Forelimb muscle (tissue), 1 donor: ENCODE measurements at regions not wholly inside any gene's neighbourhood (a gene's known extent, or its start where the extent isn't known, plus 50 kb on each side); places are given as distances from the start of the nearest gene placed in this dataset.
"Not testable (repeated sequence)": the region's sequence is repeated elsewhere in the genome, so short reads cannot be mapped to it uniquely, and the experiment has no call there.

ENCODE experiments used
- DNase-seq: peaks from one replicate; pipeline ENCODE4 v3.0.0-alpha.2; 2013; ENCODE audit warnings: low read depth

GRCh38 chr5:18720002-18720401, 1085.7 kb downstream of the TAF11L14 start:
- DNase-seq, result no peak

- no peak for DNase-seq
Observed at GRCh38 chr5:18732556-18733479, 1098.6 kb downstream of the TAF11L14 start.

GRCh38 chr5:18736051-18736398, 1101.8 kb downstream of the TAF11L14 start:
- DNase-seq, result no peak

DNA sequence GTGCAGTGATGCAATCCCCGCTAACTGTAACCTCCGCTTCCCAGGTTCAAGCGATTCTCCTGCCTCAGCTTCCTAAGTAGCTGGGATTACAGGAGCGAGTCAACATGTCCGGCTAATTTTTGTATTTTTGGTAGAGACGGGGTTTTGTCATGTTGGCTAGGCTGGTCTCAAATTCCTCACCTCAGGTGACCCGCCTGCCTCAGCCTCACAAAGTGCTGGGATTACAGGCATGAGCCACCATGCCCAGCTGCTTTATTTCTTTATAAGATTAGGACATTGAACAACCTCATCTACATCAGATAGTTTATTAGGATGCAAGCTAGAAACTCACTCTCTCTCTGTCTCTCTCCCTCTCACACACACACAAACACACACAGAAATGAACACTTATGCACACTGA, 1102.5 kb downstream of the TAF11L14 start:
- DNase-seq, result not testable (repeated sequence)

- DNase-seq, result no peak
Observed at GRCh38 chr5:18740301-18740700, 1106.0 kb downstream of the TAF11L14 start.

GRCh38 chr5:18742830-18743229, 1108.6 kb downstream of the TAF11L14 start:
- DNase-seq, result no peak

GRCh38 chr5:18744441-18744840, 1110.2 kb downstream of the TAF11L14 start:
- DNase-seq, result no peak

DNA sequence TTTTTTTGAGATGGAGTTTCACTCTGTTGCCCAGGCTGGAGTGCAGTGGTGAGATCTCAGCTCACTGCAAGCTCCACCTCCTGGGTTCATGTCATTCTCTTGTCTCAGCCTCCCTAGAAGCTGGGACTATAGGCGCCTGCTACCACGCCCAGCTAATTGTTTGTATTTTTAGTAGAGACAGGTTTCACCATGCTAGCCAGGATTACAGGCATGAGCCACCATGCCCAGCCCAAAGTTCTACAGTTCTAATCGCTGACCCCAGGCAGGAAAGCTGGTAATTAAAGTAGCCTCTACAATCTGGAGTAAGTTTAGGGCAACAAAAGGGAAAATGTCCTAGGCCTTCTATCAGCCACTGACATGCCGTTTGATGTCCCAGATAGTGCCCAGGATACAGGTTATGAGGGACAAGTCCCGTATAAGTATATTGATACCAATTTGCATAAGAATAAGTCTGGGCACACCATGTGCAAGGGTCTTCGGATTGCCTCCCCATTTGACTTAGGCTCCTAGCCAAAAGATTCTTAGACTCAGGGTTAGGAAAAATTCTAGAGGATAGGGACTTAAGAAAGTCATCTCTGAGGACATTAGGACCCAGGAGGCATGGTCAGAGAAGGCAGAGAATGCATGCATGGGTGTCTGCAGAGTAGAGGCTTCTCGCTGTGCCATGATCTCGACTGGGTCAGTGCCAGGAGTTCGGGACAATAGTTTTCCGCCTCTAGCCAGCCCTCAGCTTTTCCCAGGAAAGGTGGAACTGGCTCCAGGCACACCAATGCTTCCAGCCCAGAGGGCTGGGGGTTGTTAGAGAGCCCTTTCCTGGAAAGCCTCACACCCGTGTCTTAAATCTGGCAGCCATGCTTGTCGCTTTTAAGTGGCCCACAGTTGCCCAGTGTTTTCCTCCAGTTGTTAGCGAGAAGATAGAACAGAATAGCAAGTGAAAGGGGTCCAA, 1111.1 kb downstream of the TAF11L14 start:
- no peak for DNase-seq

GRCh38 chr5:18745988-18746615, 1111.8 kb downstream of the TAF11L14 start:
- peak; percentile 6 for DNase-seq

- no peak for DNase-seq
Observed at GRCh38 chr5:18749763-18750162, 1115.5 kb downstream of the TAF11L14 start.

DNA sequence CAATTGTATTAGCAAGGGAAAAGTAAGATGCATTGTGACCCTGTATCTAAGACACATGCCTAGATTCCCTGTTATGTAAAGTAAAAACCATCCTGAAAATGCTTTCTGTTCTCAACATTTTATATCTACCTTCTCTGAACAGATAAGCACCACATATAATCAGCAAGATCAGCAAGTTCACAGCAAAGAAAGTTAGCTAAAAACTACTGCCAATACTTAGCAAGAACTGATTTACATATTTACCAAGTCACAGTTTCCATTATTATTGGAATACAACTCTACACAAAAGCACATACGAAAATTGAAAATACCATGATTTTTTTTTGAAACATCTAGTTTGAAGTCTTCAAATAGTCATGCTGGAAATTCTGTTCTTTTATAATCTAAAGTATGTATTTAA, 1118.1 kb downstream of the TAF11L14 start:
- DNase-seq, result no peak

DNA sequence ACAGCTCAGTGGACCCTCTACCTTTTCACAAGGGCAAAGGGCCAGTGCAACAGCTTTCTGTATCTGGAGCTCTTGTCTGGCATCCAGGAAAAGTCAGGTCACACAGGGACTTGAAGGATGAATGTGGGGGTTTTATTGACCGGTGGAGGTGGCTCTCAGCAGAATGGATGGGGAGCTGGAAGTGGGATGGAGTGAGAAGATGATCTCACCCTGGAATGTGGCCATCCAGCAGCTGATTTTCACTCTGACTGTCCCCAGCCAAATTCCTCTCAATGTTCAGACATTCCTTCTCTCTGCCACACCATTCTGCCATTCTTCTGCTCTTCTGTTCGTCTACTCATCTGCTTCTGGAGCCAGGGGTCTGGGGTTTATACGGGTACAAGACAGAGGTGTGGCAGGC, 1119.9 kb downstream of the TAF11L14 start:
- DNase-seq, result no peak

- DNase-seq, result no peak
Observed at GRCh38 chr5:18761801-18762200, 1127.5 kb downstream of the TAF11L14 start.

GRCh38 chr5:18764161-18764560, 1129.9 kb downstream of the TAF11L14 start:
- DNase-seq, result no peak

DNA sequence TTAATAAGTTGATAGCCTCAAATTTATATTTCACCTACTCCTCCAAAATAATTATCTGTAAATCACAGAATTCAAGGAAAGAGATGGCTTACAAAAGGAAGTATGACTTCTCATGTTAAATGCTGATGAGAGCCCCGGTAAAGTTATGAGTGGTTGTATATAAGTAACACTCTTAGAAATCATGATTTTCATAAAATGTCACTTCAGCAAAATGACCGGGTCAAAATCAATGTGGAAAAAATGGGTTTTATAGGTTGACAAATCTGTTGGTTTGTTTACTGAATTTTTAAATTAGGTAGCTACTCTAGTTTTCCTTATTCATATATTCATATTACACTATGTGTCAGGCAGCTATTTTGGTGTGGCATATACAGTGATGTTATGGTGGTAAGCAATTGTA, 1131.0 kb downstream of the TAF11L14 start:
- DNase-seq, result no peak

DNA sequence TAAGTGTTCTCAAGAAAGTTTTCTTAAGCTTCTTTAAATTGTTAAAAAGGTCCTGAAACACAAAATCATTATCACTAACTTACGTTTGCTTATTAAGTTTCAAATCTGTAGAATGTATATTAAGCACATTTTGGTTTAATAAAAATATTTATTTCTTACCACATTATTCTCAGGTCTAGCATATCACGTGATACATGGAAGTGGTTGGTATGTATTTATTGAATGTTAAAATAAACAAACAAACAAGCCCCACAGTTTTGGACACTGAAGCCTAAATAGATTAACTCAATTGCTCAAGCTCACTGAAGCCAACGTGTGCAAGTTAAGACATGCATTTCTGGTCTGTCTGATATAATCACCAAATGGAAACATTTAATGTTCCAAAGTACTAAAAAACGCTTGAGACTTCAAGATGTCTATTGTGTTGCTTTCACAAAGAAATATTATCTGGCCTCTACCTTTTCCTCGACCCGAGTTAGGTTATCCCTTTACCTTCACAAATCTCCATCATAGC, 1136.9 kb downstream of the TAF11L14 start:
- no peak for DNase-seq

- no peak for DNase-seq
Observed at GRCh38 chr5:18772475-18772874, 1138.2 kb downstream of the TAF11L14 start.

- no peak for DNase-seq
Observed at GRCh38 chr5:18778225-18778624, 1144.0 kb downstream of the TAF11L14 start.

- DNase-seq, result no peak
Observed at GRCh38 chr5:18789218-18789998, 1155.1 kb downstream of the TAF11L14 start.

- no peak for DNase-seq
Observed at GRCh38 chr5:18792145-18792544, 1157.9 kb downstream of the TAF11L14 start.

GRCh38 chr5:18797222-18797621, 1163.0 kb downstream of the TAF11L14 start:
- DNase-seq, result no peak
